DOHH2 (cell line): ENCODE measurements at regions not wholly inside any gene's neighbourhood (a gene's known extent, or its start where the extent isn't known, plus 50 kb on each side); places are given as distances from the start of the nearest gene placed in this dataset.

ENCODE experiments used
- H3F3A ChIP-seq: fragments of 200-600 bp; sonication (generic), shearing (Covaris generic); 2 replicates; pipeline ENCODE4 v1.6.0; 2016; ENCODE audit warnings: antibody characterized with exemption, mild to moderate bottlenecking; ENCODE audit not compliant: control insufficient read depth, insufficient read depth
- H3K27ac ChIP-seq: fragments of 200-600 bp; sonication (generic); 2 replicates; pipeline ENCODE4 v1.5.1; 2014; ENCODE audit warnings: low read depth, mild to moderate bottlenecking, low read length, moderate library complexity
- H3K27me3 ChIP-seq: fragments of 200-600 bp; sonication (generic); 2 replicates; pipeline ENCODE4 v1.6.1; 2014; ENCODE audit warnings: mild to moderate bottlenecking, low read length, mixed read lengths; ENCODE audit not compliant: control insufficient read depth
- H3K36me3 ChIP-seq: fragments of 200-600 bp; sonication (generic); 2 replicates; pipeline ENCODE4 v1.6.1; 2014; ENCODE audit warnings: mild to moderate bottlenecking, low read length, moderate library complexity, mixed read lengths; ENCODE audit not compliant: control insufficient read depth
- H3K4me1 ChIP-seq: fragments of 200-600 bp; sonication (generic); 2 replicates; pipeline ENCODE4 v1.6.1; 2014; ENCODE audit warnings: mild to moderate bottlenecking, low read length, mixed read lengths; ENCODE audit not compliant: control insufficient read depth
- H3K4me2 ChIP-seq: fragments of 200-600 bp; sonication (generic); 2 replicates; pipeline ENCODE4 v1.6.0; 2014; ENCODE audit warnings: mild to moderate bottlenecking, low read length, moderate library complexity
- H3K4me3 ChIP-seq: fragments of 200-600 bp; sonication (generic); 2 replicates; pipeline ENCODE4 v1.5.1; 2014; ENCODE audit warnings: mild to moderate bottlenecking, low read length, mixed read lengths
- H3K79me2 ChIP-seq: fragments of 200-600 bp; sonication (generic); 2 replicates; pipeline ENCODE4 v1.6.1; 2014; ENCODE audit warnings: mild to moderate bottlenecking, low read length, mixed read lengths; ENCODE audit not compliant: control insufficient read depth
- H3K9me2 ChIP-seq: fragments of 200-600 bp; sonication (generic); replicated peaks from 2 replicates; pipeline ENCODE4 v1.6.1; 2014; ENCODE audit warnings: mild to moderate bottlenecking, low read length, mixed read lengths; ENCODE audit not compliant: control insufficient read depth
- H3K9me3 ChIP-seq: fragments of 200-600 bp; sonication (generic); 2 replicates; pipeline ENCODE4 v1.6.1; 2014; ENCODE audit warnings: antibody characterized with exemption, low read length, mixed read lengths; ENCODE audit not compliant: control insufficient read depth, insufficient read depth
- H4K20me1 ChIP-seq: fragments of 200-600 bp; sonication (generic); 2 replicates; pipeline ENCODE4 v1.6.0; 2014; ENCODE audit warnings: low read depth, mild to moderate bottlenecking, antibody characterized with exemption, low read length, moderate library complexity; ENCODE audit not compliant: control insufficient read depth, insufficient read depth
- CTCF ChIP-seq: fragments of 200-600 bp; sonication (generic); IDR thresholded peaks from one replicate; pipeline ENCODE4 v1.5.1; 2014; ENCODE audit warnings: antibody characterized with exemption, mild to moderate bottlenecking, low read depth, low read length; ENCODE audit not compliant: poor library complexity, severe bottlenecking
- EZH2phosphoT487 ChIP-seq: fragments of 200-600 bp; sonication (generic); IDR thresholded peaks from 2 replicates; pipeline ENCODE4 v1.6.1; 2017; ENCODE audit warnings: borderline replicate concordance, mild to moderate bottlenecking, antibody characterized with exemption, low read length, moderate library complexity, mixed read lengths

- H3K79me2 ChIP-seq, result no peaks in the 10 kb centered on the region
- no peaks in the 10 kb centered on the region for H3K4me1 ChIP-seq
- H4K20me1 ChIP-seq, result no peaks in the 10 kb centered on the region
- H3K9me2 ChIP-seq, result no peaks in the 10 kb centered on the region
- TF ChIP-seq CTCF (no peak), EZH2phosphoT487 (no peak)
- H3K4me2 ChIP-seq, result no peak overlapping the region
- no peak overlapping the region for H3K4me3 ChIP-seq
- H3K9me3 ChIP-seq, result no peaks in the 10 kb centered on the region
- H3K27me3 ChIP-seq, result peaks cover 5% of the 10 kb centered on the region; the same call in 1 of the 2 replicates
- H3K36me3 ChIP-seq, result no peaks in the 10 kb centered on the region
- no peak overlapping the region for H3K27ac ChIP-seq
- no peaks in the 10 kb centered on the region for H3F3A ChIP-seq
Measured at GRCh38 chr1:58946390-58946789, 162.5 kb upstream of the JUN start.

GRCh38 chr1:58948671-58949070, 164.8 kb upstream of the JUN start:
- Histone ChIP-seq H3K27ac (no peak overlapping the region), H3K4me1 (no peaks in the 10 kb centered on the region), H3K9me2 (no peaks in the 10 kb centered on the region), H4K20me1 (no peaks in the 10 kb centered on the region), H3K79me2 (no peaks in the 10 kb centered on the region), H3F3A (no peaks in the 10 kb centered on the region), H3K4me3 (no peak overlapping the region), H3K9me3 (no peaks in the 10 kb centered on the region), H3K27me3 (no peaks in the 10 kb centered on the region), H3K36me3 (no peaks in the 10 kb centered on the region), H3K4me2 (no peak overlapping the region)
- TF ChIP-seq EZH2phosphoT487 (no peak), CTCF (no peak)

GRCh38 chr1:58949551-58950220, 165.8 kb upstream of the JUN start:
- Histone ChIP-seq H3K4me1 (no peaks in the 10 kb centered on the region), H3K36me3 (no peaks in the 10 kb centered on the region), H3F3A (no peaks in the 10 kb centered on the region), H3K79me2 (no peaks in the 10 kb centered on the region), H4K20me1 (no peaks in the 10 kb centered on the region), H3K9me2 (no peaks in the 10 kb centered on the region), H3K27me3 (no peaks in the 10 kb centered on the region), H3K4me3 (no peak overlapping the region), H3K27ac (no peak overlapping the region), H3K4me2 (no peak overlapping the region), H3K9me3 (no peaks in the 10 kb centered on the region)
- TF ChIP-seq EZH2phosphoT487 (no peak), CTCF (no peak)
